Pancreas (tissue), 10 donors: ENCODE measurements at regions not wholly inside any gene's neighbourhood (a gene's known extent, or its start where the extent isn't known, plus 50 kb on each side); places are given as distances from the start of the nearest gene placed in this dataset.

Experiments
- ATAC-seq, 4 donors: fragments of 200-7000 bp; cut with Tn5 transposase; one replicate each; pipeline versions ENCODE4 v1.8.0 to v1.9.1; 2020; ENCODE audit warnings: mild to moderate bottlenecking in 4 of 4, moderate library complexity in 4 of 4
- DNase-seq, 6 donors: peaks; one replicate each; pipeline ENCODE4 v3.0.0-alpha.2; 2020
- FAIRE-seq: peaks from 2 replicates; lab custom pipeline; 2012; peaks lifted over from hg19 to GRCh38; lab: Jason Lieb, UNC
- H3K27ac ChIP-seq, 4 donors: fragments of 200-600 bp; sonication (generic); 1 replicate in 3 of 4; 2 replicates in 1 of 4; pipeline versions ENCODE4 v1.5.0 to v1.8.0; 2020
- H3K27me3 ChIP-seq, 4 donors: fragments of 200-600 bp; one replicate each; pipeline ENCODE4 v1.8.0; 2021
- H3K36me3 ChIP-seq, 3 donors: fragments of 200-600 bp; sonication (generic) in 1 of 3; one replicate each; pipeline versions ENCODE4 v1.5.0 to v1.8.0; 2020 to 2021
- H3K4me1 ChIP-seq, 3 donors: fragments of 200-600 bp; one replicate each; pipeline ENCODE4 v1.8.0; 2021
- H3K4me3 ChIP-seq, 4 donors: fragments of 200-600 bp; sonication (generic) in 2 of 4; one replicate each; pipeline versions ENCODE4 v1.5.0 to v1.8.0; 2020 to 2021
- H3K9me3 ChIP-seq, 4 donors: fragments of 200-600 bp; one replicate each; pipeline ENCODE4 v1.8.0; 2021
- CTCF ChIP-seq, 4 donors: fragments of 200-600 bp; sonication (generic) in 3 of 4; IDR thresholded peaks; one replicate each; pipeline versions ENCODE4 v1.5.0 to v1.8.0; 2021; ENCODE audit warnings: antibody characterized with exemption in 4 of 4
- WGBS, 2 donors: extraction: QIAGEN DNeasy Blood & Tissue Kit; methylation state at CpG; one replicate each; pipeline ENCODE4 v1.1.7; 2013; 5-methylcytosine and 5-hydroxymethylcytosine counted together
- intact Hi-C, 3 donors: fragments of 100-400 bp; cut with DNase I; formaldehyde crosslinking; loops; one replicate each; pipeline versions ENCODE4 v1.11.1 to v1.14.2; 2022
- donor health status: healthy with polysubstance abuse.
- donor health status: DM: no; HTN: no; CAD: no; lungs with moderate emphysema.
- donor health status: DM: no; HTN: no; CAD: no.
- donor health status: control.
- donor health status: control.
- donor health status: Bipolar disorder and iron deficiency.
- donor health status: DM: yes; HTN: yes; CAD: no.
- donor health status: DM: no; HTN: no; CAD: no.
- donor health status: DM: no; HTN: no; CAD: no.
- donor health status: DM: yes; HTN: yes; CAD: no.

- H3K4me1 ChIP-seq: no peaks in the 10 kb centered on the region
- ATAC-seq: no peak
- H3K36me3 ChIP-seq: no peaks in the 10 kb centered on the region
- FAIRE-seq: no peak
- H3K9me3 ChIP-seq: no peaks in the 10 kb centered on the region
- no peaks in the 10 kb centered on the region for H3K27me3 ChIP-seq
- TF ChIP-seq CTCF (IDR thresholded peaks at IDR 0.05): no peak
- H3K27ac ChIP-seq: no peak overlapping the region
- intact Hi-C loops: no loop called here
- no peak overlapping the region for H3K4me3 ChIP-seq
- no peak for DNase-seq
- 51 to 66% methylated on average over 4 of the region's 4 CpGs for WGBS, 2 donors
Measured at GRCh38 chr20:4411744-4412143, 162.7 kb upstream of the ADRA1D start.

GRCh38 chr20:4406627-4407026 lies 157.5 kb upstream of the ADRA1D start:
- FAIRE-seq (no peak), DNase-seq (no peak), ATAC-seq (no peak)
- Histone ChIP-seq H3K4me1 (no peaks in the 10 kb centered on the region), H3K27me3 (no peaks in the 10 kb centered on the region), H3K27ac (no peak overlapping the region), H3K9me3 (no peaks in the 10 kb centered on the region), H3K36me3 (no peaks in the 10 kb centered on the region), H3K4me3 (no peak overlapping the region)
- 49 to 63% methylated on average over 4 of the region's 4 CpGs for WGBS, 2 donors
- intact Hi-C loops: no loop called here
- no peak for TF ChIP-seq CTCF (IDR thresholded peaks at IDR 0.05)

- Histone ChIP-seq H3K27me3 (peaks cover 0 to 5% (median 0%) of the 10 kb centered on the region in 4 donors), H3K36me3 (no peaks in the 10 kb centered on the region), H3K27ac (no peak overlapping the region), H3K4me1 (no peaks in the 10 kb centered on the region), H3K4me3 (no peak overlapping the region), H3K9me3 (no peaks in the 10 kb centered on the region)
- FAIRE-seq (no peak), DNase-seq (no peak), ATAC-seq (no peak)
- TF ChIP-seq CTCF (IDR thresholded peaks at IDR 0.05): no peak
- 46 to 60% methylated on average over 3 of the region's 3 CpGs for WGBS, 2 donors
- intact Hi-C loops: no loop called here
Measured at GRCh38 chr20:4401601-4402000, 152.5 kb upstream of the ADRA1D start.

GRCh38 chr20:4384961-4385360 lies 135.9 kb upstream of the ADRA1D start:
- FAIRE-seq: no peak
- intact Hi-C loops: no loop called here
- no peak overlapping the region for H3K4me3 ChIP-seq
- no peaks in the 10 kb centered on the region for H3K4me1 ChIP-seq
- no peaks in the 10 kb centered on the region for H3K27me3 ChIP-seq
- H3K27ac ChIP-seq: no peak overlapping the region
- DNase-seq: no peak
- 69 to 75% methylated on average over 4 of the region's 4 CpGs for WGBS, 2 donors
- H3K36me3 ChIP-seq: no peaks in the 10 kb centered on the region
- H3K9me3 ChIP-seq: no peaks in the 10 kb centered on the region
- ATAC-seq: no peak
- TF ChIP-seq CTCF (IDR thresholded peaks at IDR 0.05): no peak

- FAIRE-seq: no peak
Measured at GRCh38 chr20:4383961-4384360, 134.9 kb upstream of the ADRA1D start.

More at GRCh38 chr20:4383961-4384360, 134.9 kb upstream of the ADRA1D start:
- DNase-seq: no peak
- ATAC-seq: no peak
- H3K36me3 ChIP-seq: no peaks in the 10 kb centered on the region
- no peak overlapping the region for H3K4me3 ChIP-seq
- no peaks in the 10 kb centered on the region for H3K9me3 ChIP-seq
- no peak for TF ChIP-seq CTCF (IDR thresholded peaks at IDR 0.05)
- H3K27me3 ChIP-seq: no peaks in the 10 kb centered on the region
- no peaks in the 10 kb centered on the region for H3K4me1 ChIP-seq
- WGBS, 2 donors: 24 to 33% methylated on average over 5 of the region's 5 CpGs
- intact Hi-C loops: no loop called here
- H3K27ac ChIP-seq: no peak overlapping the region
